Neural crest cell (in vitro differentiated cells): ENCODE measurements at regions not wholly inside any gene's neighbourhood (a gene's known extent, or its start where the extent isn't known, plus 50 kb on each side); places are given as distances from the start of the nearest gene placed in this dataset.

Experiments
- DNase-seq: peaks from one replicate; pipeline ENCODE4 v3.0.0; 2021; ENCODE audit warnings: low read depth, mixed read lengths, low spot score
- H3K27ac Mint-ChIP-seq: one replicate; pipeline ENCODE4 v1.8.0; 2021; ENCODE audit warnings: mild to moderate bottlenecking, mixed read lengths; ENCODE audit not compliant: unreplicated experiment
- H3K27me3 Mint-ChIP-seq: 2 replicates; pipeline ENCODE4 v1.8.0; 2021; ENCODE audit warnings: low read depth, mild to moderate bottlenecking, mixed read lengths
- H3K36me3 Mint-ChIP-seq: 2 replicates; pipeline ENCODE4 v1.8.0; 2021; ENCODE audit warnings: low read depth, mild to moderate bottlenecking, mixed read lengths
- H3K4me1 Mint-ChIP-seq: 2 replicates; pipeline ENCODE4 v1.8.0; 2021; ENCODE audit warnings: mixed read lengths
- H3K4me3 Mint-ChIP-seq: one replicate; pipeline ENCODE4 v1.8.0; 2021; ENCODE audit warnings: mild to moderate bottlenecking, mixed read lengths
- H3K9me3 Mint-ChIP-seq: 2 replicates; pipeline ENCODE4 v1.8.0; 2021; ENCODE audit warnings: mixed read lengths
- CTCF ChIP-seq: fragments of 200-600 bp; sonication (generic); conservative IDR thresholded peaks from 2 replicates; pipeline ENCODE4 v1.5.0; 2021; ENCODE audit warnings: antibody characterized with exemption, mild to moderate bottlenecking

DNA sequence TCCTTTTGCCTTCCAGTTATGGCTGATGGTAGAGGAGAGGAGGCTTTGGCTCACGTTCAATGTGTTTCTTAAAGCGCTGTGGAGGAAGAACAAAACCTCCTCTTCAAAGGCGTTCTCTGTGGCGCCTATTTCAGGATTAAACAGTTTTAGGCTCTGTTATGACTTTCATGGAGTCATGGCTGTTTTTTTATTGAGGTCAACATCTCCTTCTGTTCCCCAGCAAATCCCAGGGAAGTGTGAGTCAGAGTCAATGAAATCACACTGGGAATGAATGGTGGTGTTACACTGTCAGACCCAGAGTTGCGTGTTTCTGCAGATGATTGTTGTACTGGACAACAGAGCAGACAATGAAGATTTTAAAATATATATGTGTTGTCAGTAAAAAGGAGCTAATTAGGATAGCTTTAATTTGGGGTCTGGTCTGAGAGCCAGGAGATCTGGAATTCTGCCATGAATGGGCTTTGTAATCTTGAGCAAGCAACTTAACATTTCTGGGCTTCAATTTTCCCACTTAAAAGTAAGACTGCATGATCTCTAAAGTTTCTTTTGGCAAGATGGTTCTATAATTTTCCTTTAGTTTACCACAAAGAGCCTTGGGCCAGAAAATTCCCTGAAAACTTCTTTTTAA, 240.7 kb downstream of the CSNK1G3 start:
- DNase-seq: no peak
- Mint-ChIP-seq H3K36me3 (peaks cover 2% of the 10 kb centered on the region), H3K27ac (peak overlapping the region; percentile 88), H3K4me3 (peak overlapping the region; percentile 10), H3K4me1 (peaks cover 57% of the 10 kb centered on the region), H3K9me3 (no peaks in the 10 kb centered on the region), H3K27me3 (no peaks in the 10 kb centered on the region)
- TF ChIP-seq CTCF: no peak

GRCh38 chr5:123751670-123752069, 239.7 kb downstream of the CSNK1G3 start:
- Mint-ChIP-seq H3K9me3 (no peaks in the 10 kb centered on the region), H3K27ac (no peak overlapping the region), H3K4me3 (no peak overlapping the region), H3K36me3 (peaks cover 2% of the 10 kb centered on the region), H3K4me1 (peaks cover 62% of the 10 kb centered on the region), H3K27me3 (no peaks in the 10 kb centered on the region)
- DNase-seq: no peak
- no peak for TF ChIP-seq CTCF

DNA sequence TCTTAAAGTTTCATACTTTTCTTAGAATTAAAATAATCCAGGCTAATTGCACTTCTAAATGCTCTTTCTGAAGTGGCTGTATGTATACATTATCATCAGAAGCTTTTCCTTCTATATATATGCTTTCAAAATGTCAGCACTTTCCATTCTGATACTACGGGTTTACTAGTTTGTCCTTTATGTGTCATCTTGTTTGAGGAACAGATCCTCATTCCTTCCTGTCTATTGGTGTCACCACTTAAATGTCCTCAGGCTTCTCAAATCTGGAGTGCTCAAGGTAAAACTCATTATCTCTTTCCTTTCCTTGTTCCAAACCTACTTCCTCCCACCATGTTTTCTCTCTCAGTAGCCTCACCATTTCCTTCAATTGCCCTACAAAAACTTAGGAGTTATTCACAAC, 236.3 kb downstream of the CSNK1G3 start:
- peaks cover 42% of the 10 kb centered on the region for H3K4me1 Mint-ChIP-seq
- no peak for DNase-seq
- no peaks in the 10 kb centered on the region for H3K36me3 Mint-ChIP-seq
- H3K27ac Mint-ChIP-seq: no peak overlapping the region
- H3K9me3 Mint-ChIP-seq: peaks cover 6% of the 10 kb centered on the region
- H3K27me3 Mint-ChIP-seq: no peaks in the 10 kb centered on the region
- no peak overlapping the region for H3K4me3 Mint-ChIP-seq
- no peak for TF ChIP-seq CTCF

DNA sequence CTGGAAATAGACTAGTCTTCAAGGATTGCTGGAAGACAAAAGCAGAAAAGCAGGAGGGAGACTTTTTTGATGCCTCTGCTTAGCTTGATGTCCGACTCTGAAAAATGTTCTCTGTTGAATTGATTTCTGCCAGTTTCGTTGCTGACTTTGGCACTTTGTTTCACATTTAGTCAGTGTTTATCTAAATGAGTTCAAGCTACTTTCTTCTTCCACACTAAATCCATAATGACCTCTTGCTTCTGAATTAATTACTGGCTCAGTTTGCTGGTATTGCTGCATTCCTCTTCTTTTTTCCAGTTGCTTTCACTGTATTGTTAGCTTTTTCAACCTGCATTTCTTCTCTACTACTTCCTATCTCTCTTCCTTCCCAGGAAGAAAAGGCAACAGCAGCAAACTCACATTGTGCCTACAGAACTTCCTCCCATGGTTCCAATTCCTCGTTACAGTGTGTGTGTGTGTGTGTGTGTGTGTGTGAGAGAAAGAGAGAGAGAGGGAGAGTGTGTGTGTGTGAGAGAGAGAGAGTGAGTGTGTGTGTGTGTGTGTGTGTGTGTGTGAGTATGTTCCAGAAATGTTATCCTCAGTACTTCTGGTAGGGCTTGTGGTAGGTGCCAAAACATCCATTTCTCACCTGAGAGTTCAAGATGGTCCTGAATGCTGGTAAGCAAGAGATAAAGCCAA, 234.8 kb downstream of the CSNK1G3 start:
- H3K4me1 Mint-ChIP-seq: peaks cover 33% of the 10 kb centered on the region
- TF ChIP-seq CTCF: no peak
- H3K36me3 Mint-ChIP-seq: peaks cover 4% of the 10 kb centered on the region
- H3K27me3 Mint-ChIP-seq: no peaks in the 10 kb centered on the region
- peaks cover 10% of the 10 kb centered on the region for H3K9me3 Mint-ChIP-seq
- no peak for DNase-seq
- peak overlapping the region; percentile 64 for H3K27ac Mint-ChIP-seq
- no peak overlapping the region for H3K4me3 Mint-ChIP-seq

- DNase-seq: no peak
- H3K27ac Mint-ChIP-seq: no peak overlapping the region
- H3K9me3 Mint-ChIP-seq: peaks cover 15% of the 10 kb centered on the region
- H3K4me1 Mint-ChIP-seq: peaks cover 27% of the 10 kb centered on the region
- no peaks in the 10 kb centered on the region for H3K27me3 Mint-ChIP-seq
- TF ChIP-seq CTCF: no peak
- H3K36me3 Mint-ChIP-seq: peaks cover 9% of the 10 kb centered on the region
- no peak overlapping the region for H3K4me3 Mint-ChIP-seq
Measured at GRCh38 chr5:123743990-123744583, 232.1 kb downstream of the CSNK1G3 start.
